ENCODE measurements at regions not wholly inside any gene's neighbourhood (a gene's known extent, or its start where the extent isn't known, plus 50 kb on each side); places are given as distances from the start of the nearest gene placed in this dataset.

DNA sequence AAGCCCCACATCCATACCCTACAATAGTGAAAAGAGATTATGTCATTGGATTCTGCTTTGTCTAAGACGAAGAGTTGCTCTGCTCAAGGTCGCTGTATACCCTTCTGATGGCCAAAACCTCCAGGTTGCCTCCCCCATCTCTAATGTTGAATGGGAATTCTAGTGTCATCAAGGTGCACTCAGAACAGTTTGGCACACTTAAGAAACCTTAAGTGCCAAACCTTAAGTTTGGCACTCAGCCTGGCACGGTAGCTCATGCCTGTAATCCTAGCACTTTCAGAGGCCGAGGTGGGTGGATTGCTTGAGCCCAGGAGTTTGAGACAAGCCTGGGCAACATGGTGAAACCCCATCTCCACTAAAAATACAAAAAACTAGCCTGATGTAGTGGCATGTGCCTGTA lies 1245.6 kb upstream of the SEL1L start:
- ChIA-PET POLR2A (no interaction called here), CTCF (no interaction called here)
- Histone ChIP-seq H3K9me3 (ENCODE audit: control insufficient read depth, insufficient read depth, low read depth, low read length) (no peaks in the 10 kb centered on the region), H3K36me3 (ENCODE audit: control insufficient read depth, insufficient read depth, low read length) (no peaks in the 10 kb centered on the region), H3K4me3 (ENCODE audit: low read depth in 2 of 2, low read length in 2 of 2) (no peak overlapping the region), H3K27me3 (ENCODE audit: control insufficient read depth, insufficient read depth, low read length) (no peaks in the 10 kb centered on the region), H3K4me1 (ENCODE audit: control insufficient read depth, insufficient read depth, low read length) (no peaks in the 10 kb centered on the region), H3K27ac (ENCODE audit: low read length) (no peak overlapping the region)
- no peak for TF ChIP-seq POLR2AphosphoS5 (IDR thresholded peaks at IDR 0.05; ENCODE audit: low read depth, low read length)
- TF ChIP-seq TCF7L2 (IDR thresholded peaks at IDR 0.05; ENCODE audit: low read depth, low read length) = no peak
- TF ChIP-seq SIN3A (IDR thresholded peaks at IDR 0.05; ENCODE audit: borderline replicate concordance, insufficient read depth, low read depth, low read length) = no peak
- TF ChIP-seq, protein P1, sequence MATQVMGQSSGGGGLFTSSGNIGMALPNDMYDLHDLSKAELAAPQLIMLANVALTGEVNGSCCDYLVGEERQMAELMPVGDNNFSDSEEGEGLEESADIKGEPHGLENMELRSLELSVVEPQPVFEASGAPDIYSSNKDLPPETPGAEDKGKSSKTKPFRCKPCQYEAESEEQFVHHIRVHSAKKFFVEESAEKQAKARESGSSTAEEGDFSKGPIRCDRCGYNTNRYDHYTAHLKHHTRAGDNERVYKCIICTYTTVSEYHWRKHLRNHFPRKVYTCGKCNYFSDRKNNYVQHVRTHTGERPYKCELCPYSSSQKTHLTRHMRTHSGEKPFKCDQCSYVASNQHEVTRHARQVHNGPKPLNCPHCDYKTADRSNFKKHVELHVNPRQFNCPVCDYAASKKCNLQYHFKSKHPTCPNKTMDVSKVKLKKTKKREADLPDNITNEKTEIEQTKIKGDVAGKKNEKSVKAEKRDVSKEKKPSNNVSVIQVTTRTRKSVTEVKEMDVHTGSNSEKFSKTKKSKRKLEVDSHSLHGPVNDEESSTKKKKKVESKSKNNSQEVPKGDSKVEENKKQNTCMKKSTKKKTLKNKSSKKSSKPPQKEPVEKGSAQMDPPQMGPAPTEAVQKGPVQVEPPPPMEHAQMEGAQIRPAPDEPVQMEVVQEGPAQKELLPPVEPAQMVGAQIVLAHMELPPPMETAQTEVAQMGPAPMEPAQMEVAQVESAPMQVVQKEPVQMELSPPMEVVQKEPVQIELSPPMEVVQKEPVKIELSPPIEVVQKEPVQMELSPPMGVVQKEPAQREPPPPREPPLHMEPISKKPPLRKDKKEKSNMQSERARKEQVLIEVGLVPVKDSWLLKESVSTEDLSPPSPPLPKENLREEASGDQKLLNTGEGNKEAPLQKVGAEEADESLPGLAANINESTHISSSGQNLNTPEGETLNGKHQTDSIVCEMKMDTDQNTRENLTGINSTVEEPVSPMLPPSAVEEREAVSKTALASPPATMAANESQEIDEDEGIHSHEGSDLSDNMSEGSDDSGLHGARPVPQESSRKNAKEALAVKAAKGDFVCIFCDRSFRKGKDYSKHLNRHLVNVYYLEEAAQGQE (IDR thresholded peaks at IDR 0.05; ENCODE audit: insufficient read depth in 1 of 2, low read depth in 2 of 2, low read length in 1 of 2) = no peak
- TF ChIP-seq, protein P2, sequence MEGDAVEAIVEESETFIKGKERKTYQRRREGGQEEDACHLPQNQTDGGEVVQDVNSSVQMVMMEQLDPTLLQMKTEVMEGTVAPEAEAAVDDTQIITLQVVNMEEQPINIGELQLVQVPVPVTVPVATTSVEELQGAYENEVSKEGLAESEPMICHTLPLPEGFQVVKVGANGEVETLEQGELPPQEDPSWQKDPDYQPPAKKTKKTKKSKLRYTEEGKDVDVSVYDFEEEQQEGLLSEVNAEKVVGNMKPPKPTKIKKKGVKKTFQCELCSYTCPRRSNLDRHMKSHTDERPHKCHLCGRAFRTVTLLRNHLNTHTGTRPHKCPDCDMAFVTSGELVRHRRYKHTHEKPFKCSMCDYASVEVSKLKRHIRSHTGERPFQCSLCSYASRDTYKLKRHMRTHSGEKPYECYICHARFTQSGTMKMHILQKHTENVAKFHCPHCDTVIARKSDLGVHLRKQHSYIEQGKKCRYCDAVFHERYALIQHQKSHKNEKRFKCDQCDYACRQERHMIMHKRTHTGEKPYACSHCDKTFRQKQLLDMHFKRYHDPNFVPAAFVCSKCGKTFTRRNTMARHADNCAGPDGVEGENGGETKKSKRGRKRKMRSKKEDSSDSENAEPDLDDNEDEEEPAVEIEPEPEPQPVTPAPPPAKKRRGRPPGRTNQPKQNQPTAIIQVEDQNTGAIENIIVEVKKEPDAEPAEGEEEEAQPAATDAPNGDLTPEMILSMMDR (IDR thresholded peaks at IDR 0.05) = no peak
- intact Hi-C loops (cut with micrococcal nuclease; ENCODE audit: unreplicated experiment) = no loop called here
- in situ Hi-C loops (cut with HindIII; ENCODE audit: low pct_unique_long_range_greater_than_20kb, low sequenced_read_pairs) = no loop called here
- DNase-seq (ENCODE audit: low read depth, low spot score) = no peak
- BruUV-seq (replicated peaks) = no TSS peak
- no peak for ATAC-seq

DNA sequence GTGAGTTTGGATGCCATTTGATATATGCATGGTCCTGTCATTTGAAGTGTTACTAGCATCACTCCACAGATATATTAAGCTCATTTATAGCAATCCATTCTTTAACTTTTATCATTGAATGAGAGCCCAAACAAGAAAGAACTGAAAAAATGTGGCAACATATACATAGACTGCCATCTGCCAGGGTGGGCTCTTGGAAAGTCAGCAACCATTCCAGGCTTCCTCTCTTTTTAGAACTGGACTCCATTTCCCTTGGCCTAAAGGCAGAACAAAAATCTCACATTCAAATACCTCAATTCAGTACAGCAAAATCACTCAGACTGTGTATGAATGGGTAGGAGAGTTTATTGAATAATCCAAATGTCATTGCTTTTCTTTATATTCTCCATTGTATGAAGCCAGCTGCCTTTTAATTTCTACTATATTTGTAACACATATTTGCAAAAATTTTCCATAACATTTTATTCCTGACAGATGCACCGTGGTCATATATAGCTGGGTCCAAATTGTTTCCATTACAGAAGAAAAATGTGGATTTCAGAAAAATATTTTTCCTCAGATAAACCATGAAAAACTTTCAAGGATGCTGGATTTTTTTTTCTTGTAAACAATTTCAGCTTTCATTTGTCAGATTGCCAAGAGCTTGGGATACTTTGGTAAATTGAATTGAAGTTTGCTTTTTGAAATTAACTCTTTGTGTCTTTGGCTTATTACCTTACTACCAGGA lies 1252.3 kb upstream of the SEL1L start:
- no peak for ATAC-seq
- Histone ChIP-seq H3K4me3 (ENCODE audit: low read depth in 2 of 2, low read length in 2 of 2) (no peak overlapping the region), H3K27me3 (ENCODE audit: control insufficient read depth, insufficient read depth, low read length) (no peaks in the 10 kb centered on the region), H3K27ac (ENCODE audit: low read length) (no peak overlapping the region), H3K9me3 (ENCODE audit: control insufficient read depth, insufficient read depth, low read depth, low read length) (no peaks in the 10 kb centered on the region), H3K36me3 (ENCODE audit: control insufficient read depth, insufficient read depth, low read length) (no peaks in the 10 kb centered on the region), H3K4me1 (ENCODE audit: control insufficient read depth, insufficient read depth, low read length) (no peaks in the 10 kb centered on the region)
- no peak for DNase-seq (ENCODE audit: low read depth, low spot score)
- no TSS peak for BruUV-seq (replicated peaks)
- CTCF ChIA-PET = no interaction called here
- intact Hi-C loops (cut with micrococcal nuclease; ENCODE audit: unreplicated experiment) = no loop called here
- in situ Hi-C loops (cut with HindIII; ENCODE audit: low pct_unique_long_range_greater_than_20kb, low sequenced_read_pairs) = no loop called here
- POLR2A ChIA-PET = no interaction called here
- TF ChIP-seq POLR2AphosphoS5 (IDR thresholded peaks at IDR 0.05; ENCODE audit: low read depth, low read length) (no peak), TCF7L2 (IDR thresholded peaks at IDR 0.05; ENCODE audit: low read depth, low read length) (no peak), SIN3A (IDR thresholded peaks at IDR 0.05; ENCODE audit: borderline replicate concordance, insufficient read depth, low read depth, low read length) (no peak)
- TF ChIP-seq, protein P2 (IDR thresholded peaks at IDR 0.05) = no peak
- TF ChIP-seq, protein P1 (IDR thresholded peaks at IDR 0.05; ENCODE audit: insufficient read depth in 1 of 2, low read depth in 2 of 2, low read length in 1 of 2) = no peak
